ENCODE measurements at regions not wholly inside any gene's neighbourhood (a gene's known extent, or its start where the extent isn't known, plus 50 kb on each side); places are given as distances from the start of the nearest gene placed in this dataset.
"Not testable (repeated sequence)": the region's sequence is repeated elsewhere in the genome, so short reads cannot be mapped to it uniquely, and the experiment has no call there.

DNA sequence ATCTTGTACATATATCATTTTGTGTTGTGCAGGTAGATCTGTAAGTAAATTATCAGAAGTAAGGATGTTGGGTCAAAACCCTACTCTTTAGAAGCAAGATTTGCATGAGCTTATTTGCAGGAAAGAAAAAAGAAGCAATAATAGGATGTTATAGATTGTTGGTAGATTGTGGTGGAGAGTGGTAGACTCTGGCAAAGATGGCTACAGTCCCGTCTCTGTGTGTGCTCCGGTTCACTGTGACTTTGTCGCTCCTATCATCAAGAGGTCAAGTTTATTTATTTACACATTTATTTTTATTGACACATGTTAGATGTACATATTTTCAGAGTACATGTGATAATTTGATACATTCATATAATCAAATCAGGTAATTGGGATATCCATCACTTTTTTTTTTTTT lies 81.0 kb upstream of the NDUFV2 start:
- no peak for DNase-seq

DNA sequence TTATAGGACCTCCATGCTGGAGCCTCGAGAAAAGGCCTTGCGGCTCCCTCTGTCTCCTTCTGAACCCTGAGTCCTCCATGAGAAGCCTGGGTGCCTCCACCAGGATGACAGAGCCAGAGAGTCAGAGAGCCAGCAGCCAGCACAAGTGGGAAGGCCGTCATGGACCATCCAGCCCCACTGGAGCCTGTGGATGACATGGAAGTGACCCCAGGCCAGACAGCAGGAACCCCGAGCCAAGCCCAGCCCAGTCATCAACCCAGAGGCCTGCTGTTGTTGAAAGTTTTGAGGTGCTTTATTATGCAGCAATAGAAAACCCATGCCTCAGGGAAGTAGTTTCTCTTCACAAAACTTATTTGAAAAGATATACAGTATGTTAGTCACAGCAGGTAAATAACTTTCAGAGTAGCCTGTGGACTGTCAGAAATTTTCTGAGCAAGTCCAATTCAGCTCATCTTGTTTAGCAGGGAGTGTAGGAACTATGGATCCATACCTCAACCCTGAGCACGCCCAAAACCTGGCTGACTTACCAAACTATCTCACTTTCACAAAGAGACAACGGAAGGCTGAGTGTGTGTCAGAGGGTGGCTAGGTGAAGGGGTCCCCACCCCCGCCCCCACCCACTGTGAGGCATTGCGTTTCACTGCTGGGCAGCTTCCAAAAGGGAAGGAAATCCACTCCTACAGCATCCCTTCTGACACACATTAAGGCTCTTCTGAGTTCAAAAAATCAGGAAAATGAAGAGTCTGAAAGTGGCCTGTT lies 79.9 kb upstream of the NDUFV2 start:
- DNase-seq, result no peak

DNA sequence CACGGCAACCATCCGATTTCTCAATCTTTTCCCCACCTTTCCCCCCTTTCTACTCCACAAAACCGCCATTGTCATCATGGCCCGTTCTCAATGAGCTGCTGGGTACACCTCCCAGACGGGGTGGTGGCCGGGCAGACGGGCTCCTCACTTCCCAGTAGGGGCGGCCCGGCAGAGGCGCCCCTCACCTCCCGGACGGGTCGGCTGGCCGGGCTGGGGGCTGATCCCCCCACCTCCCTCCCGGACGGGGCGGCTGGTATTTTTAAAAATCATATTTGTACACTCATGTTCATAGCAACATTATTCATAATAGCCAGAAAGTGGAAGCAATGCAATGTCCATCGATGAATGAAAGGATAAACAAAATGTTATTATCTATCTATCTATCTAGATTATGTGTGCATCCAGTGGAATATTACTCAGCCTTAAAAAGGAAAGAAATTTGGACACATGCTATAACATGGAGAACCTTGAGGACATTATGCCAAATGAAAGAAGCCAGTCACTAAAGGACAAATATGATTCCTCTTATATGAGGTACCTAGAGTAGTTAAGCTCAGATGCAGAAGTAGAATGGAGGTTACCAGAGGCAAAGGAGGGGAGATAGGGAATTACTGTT lies 78.4 kb upstream of the NDUFV2 start:
- DNase-seq, result not testable (repeated sequence)

DNA sequence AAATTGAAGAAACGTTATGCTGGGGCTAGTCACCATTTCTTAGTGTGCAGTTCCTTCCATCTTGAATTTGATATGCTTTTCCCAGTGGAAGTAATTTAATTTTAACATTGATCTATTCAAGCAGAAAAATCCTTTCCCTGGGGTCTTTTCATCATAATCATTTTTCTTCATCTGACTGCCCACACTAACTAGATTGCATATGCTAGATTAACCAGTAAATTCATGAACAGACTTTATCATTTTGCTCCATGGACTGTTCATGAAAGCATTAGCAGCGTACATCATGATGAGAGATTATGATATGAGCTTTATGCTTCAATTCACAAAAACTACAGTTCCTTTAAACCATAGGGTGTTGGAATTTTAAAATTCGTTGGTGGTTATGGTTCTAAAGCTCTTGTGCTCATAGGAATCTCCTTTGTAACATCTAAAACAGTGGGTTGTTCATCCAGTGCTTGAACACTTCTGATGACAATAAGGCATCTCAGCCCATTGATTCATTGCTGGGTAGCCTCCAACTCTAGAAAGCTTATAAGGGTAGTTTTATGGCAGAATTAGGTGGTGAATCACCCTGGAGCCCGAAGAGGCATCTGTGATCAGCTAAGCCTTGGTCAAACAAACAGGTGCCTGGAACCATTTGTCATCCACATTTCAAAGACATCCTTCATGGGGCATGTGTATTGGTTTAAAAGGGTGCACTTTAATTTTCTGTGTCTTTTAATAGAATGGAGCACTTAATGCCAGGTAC lies 77.2 kb upstream of the NDUFV2 start:
- no peak for DNase-seq

DNA sequence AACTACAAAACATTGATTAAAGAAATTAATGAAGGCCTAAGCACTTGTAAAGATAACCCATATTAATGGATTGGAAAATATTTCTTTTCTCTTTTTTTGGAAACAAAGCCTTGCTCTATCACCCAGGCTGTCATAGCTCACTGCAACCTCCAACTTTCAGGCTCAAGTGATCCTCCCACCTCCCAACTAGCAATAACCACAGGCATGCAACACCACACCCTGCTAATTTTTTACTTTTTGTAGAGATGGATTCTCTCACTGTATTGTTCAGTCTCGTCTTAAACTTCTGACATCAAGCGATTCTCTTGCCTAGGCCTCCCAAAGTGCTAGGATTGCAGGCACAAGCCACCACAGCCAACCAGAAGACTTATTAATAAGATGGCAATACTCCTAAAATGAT lies 73.4 kb upstream of the NDUFV2 start:
- no peak for DNase-seq

DNA sequence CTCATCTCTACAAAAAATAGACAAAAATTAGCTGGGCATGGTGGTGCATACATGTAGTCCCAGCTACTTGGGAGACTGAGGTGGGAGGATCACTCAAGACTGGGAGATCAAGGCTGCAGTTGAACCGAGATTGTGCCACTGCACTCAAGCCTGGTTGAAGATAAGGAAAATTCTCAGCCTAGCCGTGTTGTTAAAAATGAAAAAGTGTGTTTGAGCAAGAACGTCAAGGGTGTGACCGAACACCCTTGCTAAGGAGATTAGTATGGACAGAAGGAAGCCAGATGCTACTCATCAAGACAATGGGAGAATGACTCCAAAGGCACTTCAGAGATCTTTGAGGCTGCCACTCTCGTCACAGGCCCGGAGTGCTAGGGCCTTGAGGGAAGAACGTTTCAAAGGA lies 70.0 kb upstream of the NDUFV2 start:
- DNase-seq, result no peak

DNA sequence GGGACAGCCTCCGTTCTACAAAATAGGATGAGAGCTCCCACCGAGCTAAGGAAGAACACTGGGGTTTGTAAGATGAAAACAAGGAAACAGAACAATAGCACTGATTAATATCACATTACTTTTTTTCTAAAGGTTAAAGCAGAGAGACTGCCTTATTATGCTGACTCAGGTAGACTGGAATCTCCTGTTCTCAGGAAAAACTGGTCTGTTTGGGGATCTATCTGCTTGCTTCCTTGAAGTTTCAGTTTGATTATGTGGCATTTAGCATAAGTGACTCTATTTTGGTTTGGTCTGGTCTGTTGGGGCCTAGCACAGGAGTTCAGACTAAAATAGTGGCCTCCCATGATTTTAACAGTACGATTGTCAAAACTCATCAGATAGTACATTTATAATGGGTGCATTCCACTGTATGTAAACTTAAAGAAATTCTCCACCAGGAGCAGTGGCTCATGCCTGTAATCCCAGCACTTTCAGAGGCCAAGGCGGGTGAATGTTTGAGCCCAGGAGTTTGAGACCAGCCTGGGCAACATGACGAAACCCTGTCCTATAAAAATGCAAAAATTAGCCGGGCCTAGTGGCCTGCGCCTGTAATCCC lies 64.1 kb upstream of the NDUFV2 start:
- no peak for DNase-seq

DNA sequence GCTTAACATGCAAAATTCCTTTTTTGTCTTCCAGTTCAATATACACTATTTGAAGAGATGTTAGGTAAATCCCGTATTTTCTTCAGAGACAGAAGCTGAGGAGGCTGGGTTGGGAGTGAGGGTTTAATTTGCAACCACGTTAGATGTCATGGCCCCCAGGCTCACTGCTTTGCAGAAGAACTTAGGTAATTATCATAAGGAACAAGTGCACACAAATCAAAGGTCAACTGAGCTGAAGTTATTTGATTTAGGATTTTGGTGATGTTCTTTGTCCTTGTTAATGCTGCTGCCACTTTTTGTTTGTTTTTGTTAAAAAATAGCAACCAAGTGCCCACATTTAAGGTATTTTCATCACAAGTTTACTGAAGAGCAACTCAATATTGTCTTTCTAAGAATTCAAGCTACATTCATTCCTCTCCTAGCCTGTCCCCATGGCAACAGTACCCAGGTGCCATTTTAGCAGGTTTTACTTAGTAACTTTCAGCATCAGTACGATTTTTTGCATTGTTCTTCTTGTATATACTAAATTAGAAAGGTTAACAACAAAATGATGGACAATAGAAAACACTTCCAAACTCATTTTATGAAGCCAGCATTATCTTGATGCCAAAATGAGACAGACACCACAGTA lies 62.9 kb upstream of the NDUFV2 start:
- DNase-seq, result no peak

DNA sequence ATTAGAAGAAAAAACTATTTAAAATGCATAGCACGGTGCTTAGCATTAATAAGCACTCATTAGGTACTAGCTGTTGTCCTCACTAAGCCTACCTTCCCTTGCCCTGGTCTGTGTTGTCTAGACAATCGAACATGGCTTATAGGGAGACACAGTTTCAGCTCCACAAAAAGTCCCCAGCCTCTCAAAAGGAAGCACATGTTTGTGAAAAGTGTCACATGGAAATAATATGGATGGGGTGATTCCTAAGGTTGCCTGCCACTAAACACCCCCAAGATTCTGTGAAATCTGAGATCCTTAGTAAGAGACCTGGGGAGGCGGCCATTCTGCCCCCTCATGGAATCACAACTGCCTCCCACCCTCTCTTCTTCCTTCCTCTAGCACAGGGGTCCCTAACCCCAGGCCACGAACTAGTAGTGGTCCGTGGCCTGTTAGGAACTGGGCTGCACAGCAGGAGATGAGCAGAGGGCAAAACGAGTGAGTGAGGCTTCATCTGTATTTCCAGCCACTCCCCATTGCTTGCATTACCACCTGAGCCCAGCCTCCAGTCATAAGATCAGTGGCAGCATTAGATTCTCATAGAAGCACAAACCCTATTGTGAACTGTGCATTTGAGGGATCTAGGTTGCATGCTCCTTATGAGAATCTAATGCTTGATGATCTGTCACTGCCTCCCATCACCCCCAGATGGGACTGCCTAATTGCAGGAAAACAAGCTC lies 59.6 kb upstream of the NDUFV2 start:
- no peak for DNase-seq

DNA sequence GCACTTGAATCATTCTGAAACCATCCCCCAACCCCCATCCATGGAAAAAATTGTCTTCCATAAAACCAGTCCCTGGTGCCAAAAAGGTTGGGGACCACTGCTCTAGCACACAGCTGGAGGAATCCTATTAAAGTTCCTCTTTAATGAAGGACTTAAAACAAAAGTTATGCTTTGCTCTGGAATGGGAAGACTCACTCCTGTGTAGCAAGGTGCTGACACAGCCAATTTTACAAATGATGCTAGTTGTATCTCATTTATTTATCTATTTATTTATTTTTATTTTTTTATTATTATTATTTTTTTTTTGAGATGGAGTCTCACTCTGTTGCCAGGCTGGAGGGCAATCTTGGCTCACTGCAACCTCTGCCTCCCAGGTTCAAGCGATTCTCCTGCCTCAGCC lies 58.9 kb upstream of the NDUFV2 start:
- no peak for DNase-seq

DNA sequence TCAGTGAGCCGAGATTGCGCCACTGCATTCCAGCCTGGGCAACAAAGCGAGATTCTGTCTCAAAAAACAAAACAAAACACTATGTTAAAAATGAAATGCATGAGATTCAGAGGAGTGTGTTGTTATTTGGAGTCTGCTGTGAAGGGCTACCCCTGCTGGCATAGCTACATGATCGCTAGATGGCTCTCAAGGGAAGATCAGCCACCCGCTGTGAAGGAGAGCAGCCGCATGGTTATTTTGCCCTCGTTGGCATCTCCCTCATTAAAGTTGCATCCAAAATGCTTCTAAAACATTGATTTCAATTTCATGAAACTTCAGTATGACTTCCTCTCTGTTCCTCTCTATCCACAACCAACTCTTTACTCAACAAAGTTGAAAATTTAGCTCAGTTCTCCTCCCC lies 54.8 kb upstream of the NDUFV2 start:
- no peak for DNase-seq

DNA sequence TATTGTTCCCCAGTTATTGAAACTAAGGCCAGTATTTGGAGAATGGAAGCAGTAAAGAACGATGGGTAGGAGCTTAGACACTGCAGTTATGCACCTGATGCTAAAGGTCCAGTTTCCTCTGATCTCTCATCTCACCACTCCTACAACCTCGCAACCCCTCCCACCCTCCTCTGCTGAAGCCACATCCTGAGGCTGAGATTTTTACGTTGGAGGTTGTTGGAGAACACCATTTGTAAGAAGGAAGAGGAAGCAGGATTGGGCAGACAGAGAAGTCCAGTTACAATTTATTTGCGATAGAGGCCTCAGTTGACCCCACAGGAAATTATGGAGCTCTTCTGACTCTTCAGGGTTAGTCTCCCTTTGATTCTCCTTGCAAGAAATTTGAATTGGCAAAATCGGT lies 54.3 kb upstream of the NDUFV2 start:
- no peak for DNase-seq

DNA sequence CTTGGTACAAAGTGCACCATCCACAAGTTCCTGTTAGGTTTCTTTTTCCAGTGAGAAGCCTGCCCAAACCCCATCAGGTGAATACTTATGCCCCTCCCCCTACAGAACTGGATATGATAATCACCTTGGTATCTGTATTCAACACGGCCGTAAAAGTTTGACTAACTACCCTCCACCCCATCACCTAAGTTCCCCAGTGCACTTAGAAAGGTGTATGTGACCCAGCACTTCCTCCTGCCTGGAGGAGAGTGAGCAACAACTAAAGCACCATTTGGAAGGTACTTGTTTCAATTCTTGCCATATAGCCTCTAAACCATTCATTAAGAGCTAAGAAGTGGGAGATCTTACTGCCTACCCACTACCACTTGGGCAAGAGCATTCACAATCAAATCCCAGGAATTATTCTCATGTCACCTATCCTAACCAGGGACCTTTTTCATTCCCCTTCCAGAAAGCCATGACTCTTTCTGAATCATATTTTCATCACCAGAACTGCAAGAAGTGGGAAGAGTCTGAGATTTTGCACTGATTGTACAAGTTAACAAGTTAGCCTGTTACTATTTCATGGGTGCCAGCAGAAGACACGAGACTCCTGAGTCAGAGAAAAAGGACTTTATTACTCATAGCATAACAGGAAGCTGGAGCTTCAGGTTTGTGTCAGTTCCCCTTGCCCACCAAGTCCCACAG lies 53.5 kb upstream of the NDUFV2 start:
- DNase-seq, result no peak

DNA sequence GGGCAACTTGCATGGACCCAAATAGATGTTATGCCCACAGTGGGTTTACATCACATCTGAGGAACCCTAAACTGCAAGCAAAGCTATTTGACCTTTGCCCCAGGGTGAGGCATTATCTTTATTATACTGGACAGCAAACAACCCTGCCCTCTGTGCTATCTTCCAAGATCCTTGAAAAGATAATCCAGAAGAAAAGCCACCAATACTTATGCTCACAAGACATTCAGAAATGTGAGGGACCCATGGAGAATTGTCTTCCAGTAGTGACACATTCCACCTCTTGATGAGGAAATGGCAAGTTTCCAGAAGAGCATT lies 53.0 kb upstream of the NDUFV2 start:
- DNase-seq, result no peak

DNA sequence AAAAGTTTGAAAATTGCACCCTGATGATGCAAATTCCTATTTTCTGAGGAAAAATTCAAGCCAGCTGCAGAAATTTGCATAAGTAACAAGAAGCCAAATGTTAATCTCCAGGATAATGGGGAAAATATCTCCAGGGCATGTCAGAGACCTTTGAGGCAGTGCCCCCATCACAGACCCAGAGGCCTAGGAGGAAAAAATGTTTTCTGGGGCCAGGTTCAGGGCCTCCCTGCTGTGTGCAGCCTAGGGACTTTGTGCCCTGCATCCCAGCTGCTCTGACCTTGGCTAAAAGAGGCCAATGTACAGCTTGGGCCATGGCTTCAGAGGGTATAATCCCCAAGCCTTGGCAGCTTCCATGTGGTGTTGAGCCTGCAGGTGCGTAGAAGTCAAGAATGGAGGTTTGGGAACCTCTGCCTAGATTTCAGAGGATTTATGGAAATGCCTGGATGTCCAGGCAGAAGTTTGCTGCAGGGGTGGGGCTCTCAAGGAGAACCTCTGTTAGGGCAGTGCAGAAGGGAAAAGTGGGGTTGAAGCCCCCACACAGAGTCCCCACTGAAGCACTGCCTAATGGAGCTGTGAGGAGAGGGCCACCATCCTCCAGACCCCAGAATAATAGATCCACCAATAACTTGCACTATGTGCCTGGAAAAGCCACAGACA lies 51.7 kb upstream of the NDUFV2 start:
- not testable (repeated sequence) for DNase-seq
